NCI-H1930 (cell line): ENCODE measurements at regions not wholly inside any gene's neighbourhood (a gene's known extent, or its start where the extent isn't known, plus 50 kb on each side); places are given as distances from the start of the nearest gene placed in this dataset.

ENCODE experiments used
- DNase-seq, 2 experiments: peaks; one replicate each; lab custom pipeline; 2025; lab: John Stamatoyannopoulos, UW

DNA sequence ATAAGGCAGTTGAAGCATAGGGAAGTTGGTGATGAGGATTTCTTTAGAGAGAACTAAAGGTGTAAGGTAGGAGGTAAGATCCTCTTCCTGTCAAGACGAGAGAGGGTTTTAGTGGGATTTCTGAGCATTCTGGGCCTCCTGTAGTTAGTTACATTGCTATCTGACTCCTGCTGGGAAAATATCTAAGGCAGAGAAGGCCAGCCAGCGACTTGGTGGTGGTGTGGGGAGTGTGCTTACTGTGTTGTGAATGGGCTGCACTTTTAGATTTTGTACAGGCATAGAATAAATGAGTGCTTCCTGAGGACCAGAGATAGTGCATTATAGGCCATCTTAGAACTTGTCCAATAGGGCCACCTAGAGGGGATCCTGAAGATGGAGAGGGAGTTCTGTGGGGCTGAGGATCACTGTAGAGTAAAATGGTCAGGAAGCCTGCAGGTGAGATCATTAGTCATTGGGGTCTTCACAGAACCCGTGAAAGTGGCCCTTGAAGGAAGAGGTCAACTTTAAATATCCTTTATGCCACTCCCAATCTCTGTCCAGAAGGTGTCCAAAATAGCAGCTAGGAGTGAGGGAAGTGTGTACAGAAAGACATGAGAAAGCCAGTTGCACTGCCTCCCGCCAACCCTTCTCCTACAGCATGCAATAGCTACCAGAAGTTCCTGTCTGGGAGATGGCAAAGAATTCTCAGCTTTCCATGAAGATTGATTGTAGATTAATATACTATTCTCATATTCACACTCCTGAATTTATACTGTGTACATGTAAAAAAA lies 266.6 kb downstream of the POLR1F start:
- DNase-seq = no peak

DNA sequence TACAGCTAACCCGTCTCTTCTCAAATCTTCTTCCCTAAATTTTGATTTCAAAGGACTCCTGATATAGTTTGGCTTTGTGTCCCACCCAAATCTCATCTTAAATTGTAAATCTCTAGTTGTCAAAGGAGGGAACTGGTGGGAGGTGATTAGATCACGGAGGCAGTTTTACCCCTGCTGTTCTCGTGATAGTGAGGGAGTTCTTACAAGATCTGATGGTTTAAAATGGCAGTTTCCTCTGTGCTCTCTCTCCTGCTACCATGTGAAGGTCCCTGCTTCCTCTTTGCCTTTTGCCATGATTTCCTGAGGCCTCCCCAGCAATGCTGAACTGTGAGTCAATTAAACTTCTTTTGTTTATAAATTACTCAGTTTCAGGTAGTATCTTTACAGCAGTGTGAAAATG lies 269.3 kb downstream of the POLR1F start:
- DNase-seq = no peak

DNA sequence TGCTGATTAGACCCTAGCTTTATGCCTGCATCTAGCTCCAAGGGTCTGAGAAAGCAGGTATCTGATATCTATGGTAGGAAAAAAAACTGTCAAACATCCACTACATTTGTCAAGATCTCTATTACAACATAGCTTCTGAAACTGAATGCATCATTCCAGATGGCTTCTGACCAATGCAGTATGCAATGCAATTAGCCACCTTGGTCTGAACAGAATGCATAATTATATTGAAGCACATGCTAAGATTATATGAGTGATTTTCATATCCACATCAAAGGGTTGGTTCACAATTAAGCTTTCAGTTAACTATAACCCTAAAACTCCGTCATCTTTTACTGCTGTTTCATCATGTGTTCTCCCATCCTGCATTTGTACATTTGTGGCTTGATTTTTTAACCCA lies 271.4 kb downstream of the POLR1F start:
- DNase-seq = no peak

- no peak for DNase-seq
Observed at GRCh38 chr7:19427944-19428343, 280.9 kb downstream of the POLR1F start.

DNA sequence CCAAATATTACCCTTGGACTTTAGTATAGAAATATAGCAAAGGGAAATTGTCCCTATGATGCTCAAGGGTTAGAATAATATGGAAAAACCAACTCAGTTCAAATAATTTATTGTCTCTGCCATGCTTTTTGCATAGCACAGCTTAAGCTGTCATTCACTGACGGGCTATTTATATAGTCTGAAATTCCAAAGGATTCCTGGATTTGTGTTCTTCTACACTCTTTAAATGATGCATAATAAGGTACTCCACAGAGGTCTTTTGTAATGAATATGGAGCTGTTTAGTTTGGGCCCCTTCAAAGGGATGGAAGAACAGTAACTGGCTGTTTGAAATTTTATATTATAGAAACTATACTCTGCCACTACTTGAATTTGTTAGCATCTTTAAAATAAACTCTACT lies 276.6 kb upstream of the FERD3L start:
- DNase-seq = no peak

DNA sequence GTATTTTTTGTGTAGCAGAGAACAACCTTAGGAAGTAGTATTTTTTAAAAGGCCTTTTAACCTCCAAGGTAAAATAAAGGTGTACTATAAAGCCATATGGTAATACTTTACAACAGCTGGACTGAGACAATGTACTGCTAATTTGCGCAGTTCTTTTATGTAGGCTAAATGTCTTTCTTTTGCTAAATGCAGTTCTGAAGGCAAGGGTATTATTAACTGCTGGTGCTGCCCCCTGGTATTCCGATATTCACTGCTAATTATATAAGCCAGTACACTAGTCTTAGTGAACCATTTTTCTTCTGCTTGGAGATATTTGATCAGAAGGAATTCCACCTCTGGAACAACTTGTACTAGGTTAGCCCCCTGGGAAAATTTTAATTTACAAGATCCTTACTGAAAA lies 272.0 kb upstream of the FERD3L start:
- no peak for DNase-seq

DNA sequence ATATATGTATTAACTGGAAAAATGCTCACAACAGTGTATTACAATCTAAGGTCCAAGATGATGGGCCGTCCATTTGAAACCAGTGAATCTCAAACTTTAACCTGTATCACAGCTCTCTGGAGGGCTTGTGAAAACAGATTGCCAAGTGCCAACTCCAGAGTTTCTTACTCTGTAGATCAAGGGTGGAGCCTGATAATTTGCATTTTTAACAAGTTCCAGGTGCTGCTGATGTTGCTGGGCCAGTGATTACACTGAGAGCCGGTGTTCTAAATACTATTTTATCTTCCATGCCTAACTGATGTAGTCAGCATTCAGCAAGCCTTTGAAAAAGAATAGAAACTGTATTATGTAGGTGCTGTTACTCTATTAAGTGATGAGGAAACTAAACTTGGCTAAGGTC lies 269.9 kb upstream of the FERD3L start:
- DNase-seq = no peak

GRCh38 chr7:19413443-19413965 lies 268.3 kb upstream of the FERD3L start:
- DNase-seq = peak; percentile 69 to 70

DNA sequence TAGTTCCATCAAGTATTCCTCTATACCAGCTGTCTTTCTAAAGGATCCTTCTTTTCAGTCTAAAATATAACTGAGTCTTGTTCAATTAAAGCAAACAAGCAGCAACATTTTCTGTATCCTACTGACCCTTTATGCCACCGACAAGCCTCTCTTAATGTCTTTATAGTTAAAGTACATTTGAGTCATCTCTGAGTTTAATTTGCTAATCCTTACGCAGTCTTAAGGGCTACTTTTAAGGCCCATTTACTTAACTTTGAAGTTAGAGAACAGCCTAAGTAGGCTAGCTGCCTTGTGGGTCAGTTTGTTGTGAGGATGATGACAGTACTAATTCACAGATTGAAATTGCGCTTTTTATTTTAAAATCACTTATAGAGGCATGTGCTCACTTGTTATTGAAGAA lies 265.5 kb upstream of the FERD3L start:
- no peak for DNase-seq

DNA sequence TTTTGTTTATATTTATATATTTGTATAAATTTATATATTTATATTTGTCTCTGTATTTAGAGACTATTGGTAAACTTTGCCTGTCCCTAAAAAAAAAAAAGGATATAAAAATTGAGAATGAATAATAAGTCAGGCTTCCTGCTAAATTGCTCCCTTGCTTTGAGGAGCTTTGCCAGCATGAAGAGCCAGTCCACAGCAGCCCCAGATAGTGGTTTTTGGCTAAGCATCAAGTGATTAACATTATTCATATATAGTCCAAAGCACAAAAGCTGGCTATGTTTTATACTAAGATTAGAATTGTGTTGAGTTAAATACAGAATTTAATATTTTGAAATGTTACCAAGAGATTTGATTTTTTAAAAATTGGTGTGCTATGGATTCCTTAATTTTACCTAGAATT lies 264.9 kb upstream of the FERD3L start:
- DNase-seq = no peak

- DNase-seq = no peak
Observed at GRCh38 chr7:19408706-19409220, 263.5 kb upstream of the FERD3L start.

DNA sequence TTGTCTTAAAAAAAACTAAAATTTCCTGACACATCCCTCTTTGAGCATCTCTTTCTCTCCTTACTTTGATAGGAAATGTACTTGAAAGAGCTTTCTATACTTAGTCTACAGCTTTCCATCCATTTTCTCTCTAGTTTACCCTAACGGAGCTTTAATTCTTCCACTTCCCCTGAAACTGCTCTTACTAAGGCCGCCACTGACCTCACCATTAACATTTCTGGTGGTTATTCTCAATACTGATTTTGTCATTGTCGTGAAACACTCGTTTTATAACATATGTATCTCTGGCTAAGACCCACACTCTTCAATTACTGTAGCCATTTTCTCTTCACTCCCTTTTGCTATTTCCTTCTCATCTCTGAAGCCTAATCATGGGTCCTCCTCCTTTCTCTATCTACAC lies 262.0 kb upstream of the FERD3L start:
- no peak for DNase-seq

- no peak for DNase-seq
Observed at GRCh38 chr7:19405541-19405940, 260.3 kb upstream of the FERD3L start.

GRCh38 chr7:19404912-19405329 lies 259.7 kb upstream of the FERD3L start:
- no peak for DNase-seq

DNA sequence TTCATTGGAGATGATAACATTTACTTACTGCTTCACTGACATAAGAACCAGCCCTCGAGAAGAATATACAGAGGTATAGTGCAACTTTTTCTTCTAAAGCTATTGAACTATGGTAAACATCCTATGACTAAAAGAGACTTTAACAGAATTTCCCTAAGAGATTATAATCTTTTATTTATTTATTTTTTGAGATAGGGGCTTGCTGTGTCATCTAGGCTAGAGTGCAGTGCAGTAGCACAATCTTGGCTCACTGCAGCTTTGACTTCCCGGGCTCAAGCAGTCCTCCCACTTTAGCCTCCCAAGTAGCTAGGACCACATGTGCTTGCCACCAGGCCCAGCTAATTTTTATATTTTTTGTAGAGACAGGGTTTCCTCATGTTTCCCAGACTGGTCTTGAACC lies 258.5 kb upstream of the FERD3L start:
- no peak for DNase-seq

DNA sequence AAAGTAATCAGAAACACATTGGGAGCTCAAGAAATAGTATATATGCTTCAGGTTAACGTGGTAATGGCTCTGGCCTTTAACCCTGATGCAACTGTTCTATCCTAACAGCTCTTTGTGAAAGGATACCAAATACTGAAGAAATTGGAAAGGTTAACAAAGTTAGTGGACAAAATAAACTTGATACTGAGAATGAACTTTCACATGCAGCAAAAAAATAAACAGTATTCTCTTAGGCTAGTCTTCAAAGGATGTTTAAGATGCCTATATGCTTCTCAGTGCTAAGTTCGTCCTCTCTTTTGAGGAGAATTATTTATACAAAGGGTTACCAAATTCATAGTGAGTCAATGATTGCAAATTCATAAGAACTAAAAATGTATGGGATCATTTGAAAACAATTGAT lies 256.2 kb upstream of the FERD3L start:
- DNase-seq = no peak

DNA sequence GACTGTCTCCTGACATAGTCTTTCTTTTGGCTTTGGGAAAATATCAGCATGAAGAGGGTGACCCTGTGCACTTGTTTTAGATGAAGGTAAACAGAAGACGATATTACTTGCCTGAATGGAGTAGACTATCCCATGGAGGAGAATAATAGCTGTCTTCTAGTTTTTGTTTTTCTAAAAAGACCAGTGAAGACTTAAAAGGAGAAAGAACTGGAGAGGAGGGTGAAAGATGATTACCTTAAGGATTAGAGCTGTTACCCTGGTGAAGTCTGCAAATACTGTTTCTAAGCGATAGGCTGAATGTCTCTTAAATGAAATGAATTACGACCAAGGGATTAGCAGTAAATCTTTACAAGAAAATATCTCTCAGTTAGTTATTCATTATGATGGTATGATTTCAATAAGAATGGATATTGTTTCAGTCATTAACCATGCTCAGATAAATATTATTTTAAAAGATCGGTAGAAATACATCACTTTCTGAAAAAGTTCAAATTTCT lies 255.6 kb upstream of the FERD3L start:
- no peak for DNase-seq

- no peak for DNase-seq
Observed at GRCh38 chr7:19397911-19398310, 252.7 kb upstream of the FERD3L start.

DNA sequence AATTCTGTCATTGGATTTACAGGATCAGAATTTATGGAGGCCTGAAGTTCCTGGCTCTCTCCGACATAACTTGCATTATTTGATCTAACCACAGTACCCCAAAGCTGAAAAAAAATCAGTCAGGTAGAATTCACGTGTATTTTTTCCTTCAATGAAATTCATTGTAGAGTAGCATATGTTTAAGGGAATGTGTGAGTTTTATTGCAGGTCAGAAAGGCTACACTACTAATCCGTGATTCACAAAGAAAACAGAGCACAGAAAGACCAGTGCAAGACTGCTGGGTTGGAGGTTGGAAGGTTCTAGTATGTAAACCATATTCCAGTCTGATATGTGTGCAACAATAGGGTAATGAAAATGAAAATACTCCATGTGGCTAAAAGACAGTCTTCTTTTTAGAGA lies 247.0 kb upstream of the FERD3L start:
- no peak for DNase-seq

DNA sequence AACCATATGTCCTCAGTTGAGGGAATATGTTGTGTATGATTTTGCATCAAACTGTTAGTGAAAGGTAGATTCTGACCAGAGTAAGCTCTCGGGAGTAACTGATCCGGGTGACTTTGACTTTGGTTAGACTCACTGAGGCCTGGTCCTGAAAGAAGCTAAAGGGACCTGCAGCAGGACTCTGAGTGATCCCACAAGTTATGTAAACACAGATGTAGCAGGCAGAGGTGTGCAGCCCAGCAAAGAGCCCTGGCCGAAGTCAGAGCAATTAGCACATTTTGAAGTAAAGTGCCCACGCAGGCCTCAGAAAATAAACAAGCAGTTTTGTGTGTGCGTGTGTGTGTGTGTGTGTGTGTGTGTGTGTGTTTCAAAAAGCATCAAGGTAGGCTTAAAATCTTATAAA lies 245.6 kb upstream of the FERD3L start:
- no peak for DNase-seq

DNA sequence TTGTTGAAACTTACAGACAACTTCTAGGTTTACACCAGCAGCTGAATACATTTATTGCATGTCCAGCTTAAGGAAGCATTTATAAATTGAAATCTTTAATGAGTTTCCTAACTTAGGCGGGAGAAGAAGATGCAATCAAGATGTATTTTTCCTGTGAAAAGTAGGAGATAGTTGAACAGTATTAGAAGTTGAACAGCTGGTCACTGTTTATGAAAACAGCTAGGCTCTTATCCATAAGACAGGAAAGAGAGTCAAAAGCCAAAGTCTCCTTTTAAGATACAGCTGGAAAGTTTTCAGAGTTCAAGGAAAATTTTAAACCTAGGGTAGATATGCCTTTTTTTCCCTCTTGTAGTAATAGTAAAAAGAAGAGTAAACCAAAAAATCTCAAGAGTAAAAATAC lies 236.1 kb upstream of the FERD3L start:
- no peak for DNase-seq

DNA sequence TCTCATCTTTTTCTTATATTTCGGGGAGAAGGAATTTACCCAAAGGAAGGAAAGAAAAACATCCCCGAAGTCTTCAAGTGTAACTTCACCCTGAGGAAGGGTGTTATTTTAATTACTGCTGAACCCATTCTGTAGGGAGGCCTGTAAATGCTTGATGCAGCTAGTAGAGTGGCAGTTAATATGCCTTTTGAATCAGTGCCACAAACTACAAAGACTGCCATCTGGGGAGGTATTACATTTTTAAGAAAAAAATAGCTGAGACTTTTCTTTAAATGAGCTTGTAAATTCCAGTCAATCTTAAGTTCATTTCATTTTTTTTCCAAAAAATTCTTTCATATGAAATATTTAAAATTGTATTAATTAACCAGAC lies 233.1 kb upstream of the FERD3L start:
- no peak for DNase-seq

GRCh38 chr7:19377611-19378344 lies 232.6 kb upstream of the FERD3L start:
- DNase-seq = no peak
